Endothelial cell of umbilical vein (primary cell): ENCODE measurements at regions not wholly inside any gene's neighbourhood (a gene's known extent, or its start where the extent isn't known, plus 50 kb on each side); places are given as distances from the start of the nearest gene placed in this dataset.

Source experiments
- BruUV-seq: library from RNA; stranded (reverse); fragments of 400-500 nt; replicated peaks from 2 replicates; lab custom pipeline; 2021; lab: Mats Ljungman, UMichigan
- CTCF ChIA-PET: fragments of 300-600, 350-600 bp; sonication (Branson Sonifier 250); formaldehyde crosslinking; loops from one replicate; lab custom pipeline; 2021; ENCODE audit warnings: antibody characterized with exemption, inconsistent platforms; lab: Charles Lee
- POLR2A ChIA-PET: fragments of 300-600, 350-600 bp; sonication (Branson Sonifier 250); formaldehyde crosslinking; loops from one replicate; lab custom pipeline; 2021; ENCODE audit warnings: antibody characterized with exemption, inconsistent platforms; lab: Charles Lee
- DNase-seq: peaks from one replicate; pipeline ENCODE4 v3.0.0-alpha.2; 2011; ENCODE audit warnings: low read depth, low spot score
- FAIRE-seq: peaks from 2 replicates; lab custom pipeline; 2011; peaks lifted over from hg19 to GRCh38; lab: Jason Lieb, UNC
- H2AFZ ChIP-seq: 2 replicates; pipeline ENCODE4 v1.6.0; 2012; ENCODE audit warnings: low read depth, low read length, control low read depth, inconsistent platforms
- H3K27ac ChIP-seq: 2 replicates; pipeline ENCODE4 v1.5.1; 2011; ENCODE audit warnings: low read depth, mild to moderate bottlenecking, control low read depth, low read length, moderate library complexity; ENCODE audit not compliant: insufficient read depth
- H3K27me3 ChIP-seq, 2 experiments: 2 replicates each; pipeline versions ENCODE4 v1.6.0 to v1.6.1; 2011; ENCODE audit warnings: low read length in 2 of 2, mixed read lengths in 1 of 2; ENCODE audit not compliant: control insufficient read depth in 2 of 2, insufficient read depth in 2 of 2
- H3K36me3 ChIP-seq, 2 experiments: 2 replicates in 1 of 2; 3 replicates in 1 of 2; pipeline ENCODE4 v1.5.1; 2011; ENCODE audit warnings: low read length in 2 of 2, mild to moderate bottlenecking in 1 of 2, moderate library complexity in 1 of 2; ENCODE audit not compliant: control insufficient read depth in 2 of 2, insufficient read depth in 2 of 2; ENCODE audit errors: extremely low read depth in 1 of 2
- H3K4me1 ChIP-seq: 3 replicates; pipeline ENCODE4 v1.5.1; 2011; ENCODE audit warnings: mild to moderate bottlenecking, low read length; ENCODE audit not compliant: control insufficient read depth, insufficient read depth; ENCODE audit errors: extremely low read depth
- H3K4me2 ChIP-seq: 2 replicates; pipeline ENCODE4 v1.6.1; 2011; ENCODE audit warnings: low read length, control low read depth, mixed read lengths; ENCODE audit not compliant: insufficient read depth
- H3K4me3 ChIP-seq, 3 experiments: fragments of 200-600 bp in 1 of 3; sonication (generic), shearing (Covaris generic) in 1 of 3; replicated peaks in 1 of 3; 2 replicates each; pipeline ENCODE4 v1.5.1; 2011 to 2016; ENCODE audit warnings: control low read depth in 3 of 3, low read length in 3 of 3, mild to moderate bottlenecking in 2 of 3, inconsistent platforms in 1 of 3, low read depth in 1 of 3, moderate library complexity in 1 of 3; ENCODE audit not compliant: insufficient read depth in 1 of 3
- H3K79me2 ChIP-seq: 2 replicates; pipeline ENCODE4 v1.6.0; 2012; ENCODE audit warnings: low read length, inconsistent platforms; ENCODE audit not compliant: control insufficient read depth, insufficient read depth
- H3K9ac ChIP-seq: replicated peaks from 2 replicates; pipeline ENCODE3; 2011; ENCODE audit warnings: low read length, control low read depth; ENCODE audit not compliant: insufficient read depth; ENCODE audit errors: extremely low read depth
- H3K9me1 ChIP-seq: replicated peaks from 3 replicates; pipeline ENCODE4 v1.6.0; 2011; ENCODE audit warnings: mild to moderate bottlenecking, low read length; ENCODE audit not compliant: control insufficient read depth, insufficient read depth; ENCODE audit errors: extremely low read depth
- H3K9me3 ChIP-seq: replicated peaks from 2 replicates; pipeline ENCODE4 v1.5.1; 2012; ENCODE audit warnings: low read length, inconsistent platforms; ENCODE audit not compliant: control insufficient read depth, insufficient read depth
- H4K20me1 ChIP-seq: replicated peaks from 2 replicates; pipeline ENCODE3; 2011; ENCODE audit warnings: mild to moderate bottlenecking, low read length; ENCODE audit not compliant: control insufficient read depth, insufficient read depth; ENCODE audit errors: extremely low read depth
- CTCF ChIP-seq, 2 donors: IDR thresholded peaks; 1 replicate in 1 of 2; 2 replicates in 1 of 2; pipeline ENCODE4 v1.5.1; 2011; ENCODE audit warnings: low read length in 2 of 2, mild to moderate bottlenecking in 2 of 2, moderate library complexity in 2 of 2, control low read depth in 1 of 2, inconsistent platforms in 1 of 2, low read depth in 1 of 2; ENCODE audit not compliant: insufficient read depth in 1 of 2; ENCODE audit errors: extremely low read depth in 1 of 2
- EZH2 ChIP-seq: IDR thresholded peaks from 2 replicates; pipeline ENCODE4 v1.6.1; 2012; ENCODE audit warnings: borderline replicate concordance, low read depth, mild to moderate bottlenecking, moderate library complexity, low read length, inconsistent platforms; ENCODE audit not compliant: severe bottlenecking
- FOS ChIP-seq: IDR thresholded peaks from 2 replicates; pipeline ENCODE4 v1.6.1; 2011; ENCODE audit warnings: mild to moderate bottlenecking, low read length, moderate library complexity, borderline replicate concordance; ENCODE audit not compliant: insufficient read depth
- GATA2 ChIP-seq: IDR thresholded peaks from 2 replicates; pipeline ENCODE4 v1.7.0; 2011; ENCODE audit warnings: low read depth, mild to moderate bottlenecking, moderate library complexity, mixed read lengths, low read length; ENCODE audit not compliant: insufficient read length, insufficient read depth
- JUN ChIP-seq: IDR thresholded peaks from 2 replicates; pipeline ENCODE4 v1.6.1; 2011; ENCODE audit warnings: borderline replicate concordance, low read depth; ENCODE audit not compliant: insufficient read length, insufficient read depth
- MAX ChIP-seq: IDR thresholded peaks from 2 replicates; pipeline ENCODE4 v1.6.1; 2011; ENCODE audit not compliant: insufficient read depth, insufficient read length
- MYC ChIP-seq: IDR thresholded peaks from one replicate; pipeline ENCODE4 v1.6.1; 2011; ENCODE audit warnings: mild to moderate bottlenecking, low read depth, low read length
- POLR2A ChIP-seq: IDR thresholded peaks from 2 replicates; pipeline ENCODE4 v1.6.1; 2012; ENCODE audit warnings: low read depth, mild to moderate bottlenecking, control low read depth, low read length
- POLR2AphosphoS5 ChIP-seq: IDR thresholded peaks from 2 replicates; pipeline ENCODE4 v1.6.1; 2012; ENCODE audit warnings: low read depth, mild to moderate bottlenecking, control low read depth, low read length, moderate library complexity; ENCODE audit not compliant: insufficient read depth
- dilution Hi-C: fragments of 300-500 bp; cut with MboI; formaldehyde crosslinking; loops from one replicate; pipeline ENCODE4 v1.15.0; 2019; ENCODE audit warnings: low sequenced_read_pairs; ENCODE audit not compliant: extremely low pct_ligation_motif_present
- intact Hi-C: fragments of 100-400 bp; cut with micrococcal nuclease; formaldehyde crosslinking; loops from one replicate; pipeline ENCODE4 v1.10.0; 2022

GRCh38 chr13:104634016-104634415 lies 1567.8 kb upstream of the SLC10A2 start:
- Histone ChIP-seq H3K4me1 (no peaks in the 10 kb centered on the region), H3K9ac (no peak overlapping the region), H3K27ac (no peak overlapping the region), H3K4me3 (no peak overlapping the region), H3K4me2 (no peak overlapping the region), H3K9me1 (no peaks in the 10 kb centered on the region), H3K36me3 (no peaks in the 10 kb centered on the region), H3K79me2 (no peaks in the 10 kb centered on the region), H3K9me3 (no peaks in the 10 kb centered on the region), H3K27me3 (no peaks in the 10 kb centered on the region), H2AFZ (no peak overlapping the region), H4K20me1 (no peaks in the 10 kb centered on the region)
- FAIRE-seq (no peak), DNase-seq (no peak)
- dilution Hi-C loops = no loop called here
- ChIA-PET CTCF (no interaction called here), POLR2A (no interaction called here)
- no TSS peak for BruUV-seq
- no peak for TF ChIP-seq POLR2AphosphoS5
- intact Hi-C loops = no loop called here

- TF ChIP-seq POLR2A (no peak), FOS (no peak), MYC (no peak), GATA2 (no peak), CTCF (IDR thresholded peaks at IDR 0.05; ENCODE audit: extremely low read depth in 1 of 2, insufficient read depth in 1 of 2, low read depth in 1 of 2, low read length in 2 of 2) (no peak), POLR2AphosphoS5 (no peak), EZH2 (no peak), JUN (no peak), MAX (no peak)
- BruUV-seq = no TSS peak
- FAIRE-seq (no peak), DNase-seq (no peak)
- H3K27ac ChIP-seq = no peak overlapping the region
- dilution Hi-C loops (no loop called here), intact Hi-C loops (no loop called here)
- H3K36me3 ChIP-seq = no peaks in the 10 kb centered on the region
- POLR2A ChIA-PET = no interaction called here
- no peak overlapping the region for H3K4me2 ChIP-seq
- CTCF ChIA-PET = no interaction called here
- no peaks in the 10 kb centered on the region for H3K79me2 ChIP-seq
- H3K4me1 ChIP-seq = no peaks in the 10 kb centered on the region
- H3K9me1 ChIP-seq = no peaks in the 10 kb centered on the region
- no peaks in the 10 kb centered on the region for H3K9me3 ChIP-seq
- no peak overlapping the region for H2AFZ ChIP-seq
- no peaks in the 10 kb centered on the region for H3K27me3 ChIP-seq
- H3K9ac ChIP-seq = no peak overlapping the region
- no peak overlapping the region for H3K4me3 ChIP-seq
- no peaks in the 10 kb centered on the region for H4K20me1 ChIP-seq
Observed at GRCh38 chr13:104632736-104633135, 1566.5 kb upstream of the SLC10A2 start.
